ENCODE measurements at regions not wholly inside any gene's neighbourhood (a gene's known extent, or its start where the extent isn't known, plus 50 kb on each side); places are given as distances from the start of the nearest gene placed in this dataset.

DNA sequence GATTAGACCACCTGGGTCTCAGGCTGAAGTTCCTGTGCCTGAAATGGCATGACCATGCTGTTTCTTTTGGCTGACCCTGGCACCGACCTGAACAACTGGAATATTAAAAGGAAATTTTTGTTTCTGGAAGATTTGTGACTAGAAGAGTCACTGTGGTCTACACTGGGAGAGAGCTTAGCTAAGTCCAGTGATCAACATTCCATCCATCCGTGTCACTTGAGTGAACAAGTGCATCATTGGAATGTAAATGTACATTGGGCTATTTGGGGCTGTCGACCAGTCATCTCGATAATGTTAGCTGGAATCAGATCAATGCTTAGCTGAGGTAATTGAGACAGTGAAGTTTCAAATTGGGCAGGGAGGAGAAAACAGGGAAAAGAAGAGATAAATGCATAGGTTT, 95.4 kb upstream of the CCDC85A start:
- in situ Hi-C loops (cut with MboI; ENCODE audit: low sequenced_read_pairs) = no loop called here
- H3K4me3 ChIP-seq = no peak overlapping the region
- H3K4me1 ChIP-seq = no peaks in the 10 kb centered on the region
- H3K9me3 ChIP-seq = no peaks in the 10 kb centered on the region
- DNase-seq (ENCODE audit: low spot score in 2 of 2) = no peak
- H3K36me3 ChIP-seq (replicated peaks) = no peaks in the 10 kb centered on the region
- H3K27me3 ChIP-seq (ENCODE audit: low read depth) = 0 out of 2 replicates have a peak, but pooled peaks cover 8% of the 10 kb centered on the region

DNA sequence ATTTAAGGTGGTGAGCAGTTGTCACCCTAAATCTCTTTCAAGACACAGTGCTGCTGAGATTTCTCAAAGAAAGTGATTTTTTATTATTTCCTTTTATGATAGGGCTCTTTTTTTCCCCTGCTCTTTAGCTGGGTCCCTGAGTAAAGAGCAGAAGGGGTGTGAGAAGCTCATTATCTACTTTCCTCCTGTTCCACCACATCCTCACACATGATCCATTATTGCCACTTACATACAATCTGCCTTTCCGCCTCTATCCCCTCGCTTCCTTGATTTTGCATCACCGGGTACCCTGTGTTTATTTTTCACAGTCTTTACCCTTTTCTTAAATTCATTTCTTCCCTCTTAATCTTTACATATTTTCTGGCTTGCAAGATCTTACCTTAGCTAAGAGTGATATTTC, 93.9 kb upstream of the CCDC85A start:
- in situ Hi-C loops (cut with MboI; ENCODE audit: low sequenced_read_pairs) = no loop called here
- Histone ChIP-seq H3K36me3 (replicated peaks) (no peaks in the 10 kb centered on the region), H3K4me1 (no peaks in the 10 kb centered on the region), H3K27me3 (ENCODE audit: low read depth) (0 out of 2 replicates have a peak, but pooled peaks cover 8% of the 10 kb centered on the region), H3K9me3 (no peaks in the 10 kb centered on the region), H3K4me3 (no peak overlapping the region)
- DNase-seq (ENCODE audit: low spot score in 2 of 2) = no peak

DNA sequence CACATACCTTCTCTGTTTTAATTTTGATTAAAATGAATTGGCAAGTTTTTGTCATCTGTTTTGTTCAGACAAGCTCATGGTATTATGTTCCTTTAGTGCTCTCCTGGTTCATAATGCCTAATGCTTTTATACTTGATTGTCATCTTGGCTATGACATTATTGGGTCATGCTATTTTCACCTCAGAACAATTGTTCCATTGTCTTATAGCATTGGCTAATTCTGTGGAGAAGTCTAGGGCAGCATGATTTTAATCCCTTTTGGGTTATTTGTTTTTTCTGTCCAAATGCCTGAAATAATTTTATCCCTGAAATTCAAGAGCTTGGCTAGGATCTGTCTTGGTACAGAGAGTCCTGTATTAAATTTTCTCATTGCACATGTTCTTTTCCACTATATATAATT, 83.8 kb upstream of the CCDC85A start:
- no peaks in the 10 kb centered on the region for H3K36me3 ChIP-seq (replicated peaks)
- H3K4me3 ChIP-seq = no peak overlapping the region
- no peaks in the 10 kb centered on the region for H3K4me1 ChIP-seq
- no peaks in the 10 kb centered on the region for H3K9me3 ChIP-seq
- in situ Hi-C loops (cut with MboI; ENCODE audit: low sequenced_read_pairs) = no loop called here
- no peaks in the 10 kb centered on the region for H3K27me3 ChIP-seq (ENCODE audit: low read depth)
- no peak for DNase-seq (ENCODE audit: low spot score in 2 of 2)

DNA sequence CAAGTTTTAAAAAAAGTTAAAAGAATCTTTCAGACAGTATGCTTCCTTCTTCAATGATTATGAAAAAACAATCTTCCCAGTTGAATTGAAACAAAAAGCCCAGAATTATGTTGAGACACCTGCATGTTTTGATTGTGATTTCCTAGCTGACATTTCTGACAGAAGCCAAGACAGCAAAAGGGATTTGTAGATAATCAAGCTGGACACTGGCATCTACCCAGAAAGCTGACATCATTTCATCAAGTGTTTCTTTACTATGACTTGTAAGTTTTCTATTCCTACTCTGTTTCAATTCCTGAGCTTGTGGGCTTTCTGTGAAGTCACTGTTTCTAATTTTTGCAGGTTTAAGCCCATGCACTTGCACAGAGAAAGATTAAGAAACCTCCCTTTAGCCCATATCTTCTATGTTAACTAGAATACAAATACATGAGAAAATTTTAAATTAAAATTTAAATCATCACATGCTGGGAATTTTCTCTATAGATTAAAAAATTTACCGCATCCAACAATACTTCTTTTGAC, 82.9 kb upstream of the CCDC85A start:
- H3K36me3 ChIP-seq (replicated peaks) = no peaks in the 10 kb centered on the region
- in situ Hi-C loops (cut with MboI; ENCODE audit: low sequenced_read_pairs) = no loop called here
- H3K27me3 ChIP-seq (ENCODE audit: low read depth) = no peaks in the 10 kb centered on the region
- H3K4me1 ChIP-seq = no peaks in the 10 kb centered on the region
- DNase-seq (ENCODE audit: low spot score in 2 of 2) = no peak
- H3K4me3 ChIP-seq = no peak overlapping the region
- H3K9me3 ChIP-seq = no peaks in the 10 kb centered on the region

DNA sequence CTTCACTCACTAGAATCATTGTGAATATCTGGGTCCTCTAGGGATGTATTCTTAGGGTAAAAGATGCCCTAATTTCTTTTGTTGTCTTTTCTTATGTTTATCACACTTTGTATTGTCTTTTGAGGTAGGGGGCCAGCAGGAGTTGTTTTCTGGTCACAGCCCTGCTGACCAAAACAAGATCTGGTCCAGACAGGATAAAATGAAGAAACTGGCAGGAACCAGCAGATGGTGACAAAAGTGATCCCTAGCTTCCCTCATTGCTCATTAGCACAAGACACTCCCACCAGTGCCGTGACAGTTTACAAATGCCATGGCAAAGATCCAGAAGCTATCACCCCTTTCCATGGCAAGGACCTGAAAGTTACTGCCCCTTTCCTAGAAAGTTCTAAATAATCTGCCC, 81.7 kb upstream of the CCDC85A start:
- no peaks in the 10 kb centered on the region for H3K27me3 ChIP-seq (ENCODE audit: low read depth)
- in situ Hi-C loops (cut with MboI; ENCODE audit: low sequenced_read_pairs) = no loop called here
- no peak for DNase-seq (ENCODE audit: low spot score in 2 of 2)

DNA sequence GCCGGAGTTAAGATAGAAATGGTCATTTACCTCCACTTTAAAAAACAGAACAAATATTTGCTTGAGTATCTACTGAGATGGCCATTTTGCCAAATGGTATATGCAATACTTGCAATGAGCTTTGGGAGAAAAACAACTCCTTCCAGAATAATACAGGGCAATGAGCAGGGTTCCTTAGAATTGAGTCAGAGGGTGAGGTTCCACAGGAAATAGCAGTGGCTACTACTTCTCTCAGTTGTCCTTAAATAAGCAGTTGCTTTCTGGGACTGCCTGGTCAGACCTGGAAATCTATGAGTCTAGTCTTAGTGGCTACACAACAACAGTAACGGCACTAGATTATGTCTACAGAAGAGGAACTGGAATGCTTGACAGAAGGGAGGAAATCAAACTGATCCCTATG, 80.9 kb upstream of the CCDC85A start:
- H3K36me3 ChIP-seq (replicated peaks) = no peaks in the 10 kb centered on the region
- H3K4me3 ChIP-seq = no peak overlapping the region
- H3K9me3 ChIP-seq = no peaks in the 10 kb centered on the region
- H3K27me3 ChIP-seq (ENCODE audit: low read depth) = no peaks in the 10 kb centered on the region
- DNase-seq (ENCODE audit: low spot score in 2 of 2) = no peak
- H3K4me1 ChIP-seq = no peaks in the 10 kb centered on the region
- in situ Hi-C loops (cut with MboI; ENCODE audit: low sequenced_read_pairs) = no loop called here

More for the DNA sequence above, 81.7 kb upstream of the CCDC85A start:
- Histone ChIP-seq H3K4me1 (no peaks in the 10 kb centered on the region), H3K9me3 (no peaks in the 10 kb centered on the region), H3K4me3 (no peak overlapping the region), H3K36me3 (replicated peaks) (no peaks in the 10 kb centered on the region)

DNA sequence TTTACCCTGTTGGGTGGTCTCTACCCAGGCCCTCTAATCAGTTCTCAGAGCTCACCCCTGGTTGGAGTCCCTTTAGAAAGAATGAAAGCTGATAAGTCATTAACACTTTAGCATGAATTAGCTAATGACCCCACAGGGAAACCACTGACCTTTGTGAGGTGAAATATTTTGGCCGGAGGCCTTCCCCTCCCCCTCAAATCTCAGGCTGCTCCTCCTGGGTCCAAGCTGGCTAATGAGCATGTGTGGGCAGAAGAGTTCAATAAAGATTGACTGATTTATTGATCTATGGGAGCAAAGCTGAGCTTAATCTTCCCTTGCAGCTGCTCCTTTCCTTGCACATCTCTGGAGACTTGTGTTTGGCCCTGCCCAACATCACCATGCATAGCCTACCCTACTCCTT, 78.8 kb upstream of the CCDC85A start:
- no peak overlapping the region for H3K4me3 ChIP-seq
- H3K4me1 ChIP-seq = no peaks in the 10 kb centered on the region
- no peaks in the 10 kb centered on the region for H3K27me3 ChIP-seq (ENCODE audit: low read depth)
- no peaks in the 10 kb centered on the region for H3K36me3 ChIP-seq (replicated peaks)
- no peaks in the 10 kb centered on the region for H3K9me3 ChIP-seq
- DNase-seq (ENCODE audit: low spot score in 2 of 2) = no peak
- in situ Hi-C loops (cut with MboI; ENCODE audit: low sequenced_read_pairs) = no loop called here

DNA sequence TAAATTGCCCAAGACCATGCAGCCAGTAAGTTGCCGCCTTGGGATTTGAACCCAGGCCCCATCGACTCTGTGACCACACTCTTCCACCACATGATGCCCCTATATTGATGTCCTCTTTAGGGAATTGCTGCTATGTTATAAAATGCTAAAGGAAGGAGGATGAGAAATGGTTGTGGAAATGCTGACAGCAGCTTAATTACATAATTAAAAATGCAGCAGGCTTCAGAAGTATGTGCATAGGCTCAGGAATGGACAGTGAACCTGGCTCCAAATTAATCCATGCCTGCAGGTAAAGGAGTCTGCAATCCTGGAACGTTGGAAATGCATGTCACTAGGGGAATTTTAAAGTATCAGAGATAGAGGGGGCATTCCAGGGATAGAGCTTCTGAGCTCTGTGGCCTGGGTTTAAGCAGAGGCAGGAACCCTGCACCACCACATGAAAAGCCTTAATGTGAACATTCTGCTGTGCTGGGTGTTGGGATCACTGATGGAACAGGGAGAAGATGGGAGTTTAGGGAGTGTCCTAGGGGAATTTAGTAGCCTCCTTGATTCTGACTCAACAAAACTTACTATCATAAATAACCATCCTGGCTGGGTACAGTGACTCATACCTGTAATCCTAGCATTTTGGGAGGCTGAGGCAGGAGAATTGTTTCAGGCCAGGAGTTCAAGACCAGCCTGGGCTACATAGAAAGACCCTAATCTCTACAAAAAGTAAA, 76.1 kb upstream of the CCDC85A start:
- H3K36me3 ChIP-seq (replicated peaks) = no peaks in the 10 kb centered on the region
- no peak for DNase-seq (ENCODE audit: low spot score in 2 of 2)
- no peaks in the 10 kb centered on the region for H3K9me3 ChIP-seq
- H3K27me3 ChIP-seq (ENCODE audit: low read depth) = no peaks in the 10 kb centered on the region
- no peak overlapping the region for H3K4me3 ChIP-seq
- H3K4me1 ChIP-seq = no peaks in the 10 kb centered on the region
- in situ Hi-C loops (cut with MboI; ENCODE audit: low sequenced_read_pairs) = no loop called here

DNA sequence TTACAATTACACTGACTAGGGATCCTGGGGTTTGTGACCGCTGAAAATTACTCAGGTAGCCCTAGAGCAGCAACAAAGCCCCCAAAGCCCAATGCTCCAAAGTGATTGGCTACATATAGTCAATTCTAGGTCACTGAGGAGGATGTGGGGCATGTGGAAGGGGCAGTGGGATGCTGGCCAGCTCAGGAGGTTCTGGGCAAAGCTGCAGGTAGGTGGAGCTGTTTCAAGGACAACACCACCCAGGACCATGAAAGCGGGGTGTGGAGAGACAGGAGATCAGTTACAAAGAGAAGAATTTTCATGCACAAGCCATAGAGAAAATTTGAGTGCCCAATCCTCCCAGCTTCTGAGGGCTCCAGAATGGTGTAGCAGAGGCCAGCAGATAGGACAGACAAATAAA, 75.0 kb upstream of the CCDC85A start:
- H3K9me3 ChIP-seq = no peaks in the 10 kb centered on the region
- H3K4me1 ChIP-seq = no peaks in the 10 kb centered on the region
- in situ Hi-C loops (cut with MboI; ENCODE audit: low sequenced_read_pairs) = no loop called here
- H3K4me3 ChIP-seq = no peak overlapping the region
- no peaks in the 10 kb centered on the region for H3K36me3 ChIP-seq (replicated peaks)
- no peaks in the 10 kb centered on the region for H3K27me3 ChIP-seq (ENCODE audit: low read depth)
- no peak for DNase-seq (ENCODE audit: low spot score in 2 of 2)

DNA sequence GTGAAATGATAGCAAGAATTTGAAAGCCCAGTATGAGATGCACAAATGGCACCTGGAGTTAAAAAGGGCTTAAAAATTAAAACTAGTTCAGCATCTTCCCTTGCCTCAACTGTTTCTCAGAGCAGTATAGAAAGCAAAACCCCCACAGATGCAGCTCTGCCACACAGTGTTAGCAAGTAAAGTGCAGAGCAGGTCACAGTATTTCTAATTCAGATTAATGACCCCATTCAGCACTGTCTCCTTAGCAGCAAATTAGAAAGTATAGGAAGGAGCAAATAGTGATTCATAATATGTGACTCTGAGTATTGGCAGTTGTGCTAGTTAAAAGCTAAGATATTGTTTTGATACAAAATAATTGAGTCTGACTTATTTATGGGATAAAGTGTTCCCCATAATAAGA, 73.8 kb upstream of the CCDC85A start:
- no peaks in the 10 kb centered on the region for H3K4me1 ChIP-seq
- in situ Hi-C loops (cut with MboI; ENCODE audit: low sequenced_read_pairs) = no loop called here
- H3K36me3 ChIP-seq (replicated peaks) = no peaks in the 10 kb centered on the region
- H3K4me3 ChIP-seq = no peak overlapping the region
- no peaks in the 10 kb centered on the region for H3K9me3 ChIP-seq
- DNase-seq (ENCODE audit: low spot score in 2 of 2) = no peak
- no peaks in the 10 kb centered on the region for H3K27me3 ChIP-seq (ENCODE audit: low read depth)

DNA sequence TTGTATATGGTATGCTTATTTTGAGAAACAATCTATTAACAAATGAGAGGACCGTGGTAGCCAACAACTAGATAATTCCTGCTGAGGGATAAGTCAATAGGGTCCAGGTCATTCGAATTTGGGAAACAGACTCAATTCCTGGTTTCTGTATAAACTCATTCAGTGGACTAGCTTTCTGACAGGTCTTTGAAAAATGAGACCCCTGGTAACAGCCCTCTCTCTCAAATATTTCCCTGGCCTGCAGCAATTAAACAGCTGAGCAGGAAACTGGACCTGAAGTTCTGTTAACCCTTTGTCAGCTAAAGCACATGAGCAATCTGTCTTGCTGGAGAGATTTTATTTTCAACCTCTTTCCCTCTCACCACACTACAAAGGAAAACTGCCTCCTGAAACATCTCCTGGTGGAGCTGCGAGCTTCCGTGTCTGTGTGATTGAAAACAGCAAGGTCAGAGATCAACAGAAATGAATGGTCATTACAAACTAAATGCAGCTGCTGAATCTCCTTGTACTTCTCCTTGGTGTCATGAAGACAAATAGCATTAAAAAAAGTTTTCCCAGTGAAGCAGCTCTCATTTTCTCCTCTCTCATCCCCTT, 70.3 kb upstream of the CCDC85A start:
- H3K4me3 ChIP-seq = no peak overlapping the region
- no peaks in the 10 kb centered on the region for H3K27me3 ChIP-seq (ENCODE audit: low read depth)
- DNase-seq (ENCODE audit: low spot score in 2 of 2) = no peak
- in situ Hi-C loops (cut with MboI; ENCODE audit: low sequenced_read_pairs) = no loop called here
- no peaks in the 10 kb centered on the region for H3K9me3 ChIP-seq
- H3K36me3 ChIP-seq (replicated peaks) = no peaks in the 10 kb centered on the region
- no peaks in the 10 kb centered on the region; the same call in 1 of the 2 replicates for H3K4me1 ChIP-seq

DNA sequence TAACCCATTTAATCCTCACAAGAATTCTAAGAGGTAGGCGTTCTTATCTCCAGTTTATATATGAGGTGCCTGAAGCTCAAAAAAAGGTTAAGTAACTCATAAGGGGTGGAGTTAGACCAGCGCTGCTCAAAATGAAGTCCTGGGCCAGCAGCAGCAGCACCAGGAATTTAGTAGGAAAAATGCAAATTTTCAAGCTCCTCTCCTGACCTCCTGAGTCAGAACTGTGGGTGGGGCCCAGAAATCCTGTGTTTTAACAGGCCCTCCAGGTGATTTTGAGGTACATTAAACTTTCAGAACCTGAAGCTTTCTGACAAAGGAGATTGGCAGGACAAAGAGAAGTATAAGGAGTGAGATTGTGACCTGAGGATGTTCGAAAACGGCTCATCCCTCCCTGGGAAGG, 66.0 kb upstream of the CCDC85A start:
- in situ Hi-C loops (cut with MboI; ENCODE audit: low sequenced_read_pairs) = no loop called here
- Histone ChIP-seq H3K4me1 (no peaks in the 10 kb centered on the region; the same call in 1 of the 2 replicates), H3K27me3 (ENCODE audit: low read depth) (no peaks in the 10 kb centered on the region), H3K9me3 (no peaks in the 10 kb centered on the region), H3K36me3 (replicated peaks) (no peaks in the 10 kb centered on the region), H3K4me3 (no peak overlapping the region)
- DNase-seq (ENCODE audit: low spot score in 2 of 2) = peak; percentile 15 to 44

DNA sequence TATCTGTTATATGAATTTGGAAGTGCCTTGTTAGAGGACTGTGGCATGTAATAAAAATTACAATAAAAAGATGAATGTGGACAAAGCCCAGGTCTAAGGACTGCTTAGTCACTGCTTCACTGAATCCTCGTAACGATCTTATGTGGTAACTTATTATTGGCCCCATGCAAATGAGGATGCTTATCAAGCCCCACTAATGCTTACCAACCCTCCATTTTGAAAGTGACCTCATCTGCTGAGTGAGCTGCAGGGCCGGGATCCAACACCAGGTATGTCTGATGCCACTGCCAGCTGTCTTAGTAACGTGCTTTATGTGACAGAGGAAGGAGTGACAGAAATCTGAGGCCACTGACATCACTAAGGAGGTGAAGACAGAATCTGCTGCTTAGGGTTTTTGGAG, 65.3 kb upstream of the CCDC85A start:
- Histone ChIP-seq H3K4me3 (no peak overlapping the region), H3K36me3 (replicated peaks) (no peaks in the 10 kb centered on the region), H3K4me1 (no peaks in the 10 kb centered on the region; the same call in 1 of the 2 replicates), H3K27me3 (ENCODE audit: low read depth) (no peaks in the 10 kb centered on the region), H3K9me3 (no peaks in the 10 kb centered on the region)
- in situ Hi-C loops (cut with MboI; ENCODE audit: low sequenced_read_pairs) = no loop called here
- DNase-seq (ENCODE audit: low spot score in 2 of 2) = no peak

DNA sequence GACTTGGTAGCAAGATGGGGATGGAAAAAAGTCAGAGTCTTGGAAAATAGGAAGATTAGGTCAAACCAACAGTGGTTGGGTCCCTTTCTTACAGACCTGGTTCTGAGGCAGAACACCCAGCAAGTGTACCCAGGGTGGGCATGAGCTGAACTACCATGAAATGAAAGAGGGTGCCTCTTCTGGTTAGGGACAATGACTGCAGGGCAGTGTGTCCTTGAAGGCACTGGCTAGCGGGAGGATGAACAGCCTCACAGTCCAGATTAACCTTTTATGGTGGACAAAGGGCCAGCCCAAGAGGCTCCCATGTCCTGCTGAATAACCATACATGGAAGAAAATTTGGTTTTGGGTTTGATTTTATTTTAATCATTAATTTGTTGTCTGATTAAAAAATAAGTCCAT, 61.8 kb upstream of the CCDC85A start:
- Histone ChIP-seq H3K36me3 (replicated peaks) (no peaks in the 10 kb centered on the region), H3K9me3 (no peaks in the 10 kb centered on the region), H3K4me3 (no peak overlapping the region), H3K27me3 (ENCODE audit: low read depth) (no peaks in the 10 kb centered on the region), H3K4me1 (no peaks in the 10 kb centered on the region; the same call in 1 of the 2 replicates)
- in situ Hi-C loops (cut with MboI; ENCODE audit: low sequenced_read_pairs) = loop anchor here (10.0 kb wide), 1 partner anchor 407 kb away; no protein-coding TSS in a partner anchor
- DNase-seq (ENCODE audit: low spot score in 2 of 2) = no peak
